HFF-Myc (cell line): ENCODE measurements at regions not wholly inside any gene's neighbourhood (a gene's known extent, or its start where the extent isn't known, plus 50 kb on each side); places are given as distances from the start of the nearest gene placed in this dataset.

Source experiments
- DNase-seq: peaks from one replicate; pipeline ENCODE4 v3.0.0-alpha.2; 2011; ENCODE audit warnings: low read depth; ENCODE audit errors: extremely low read depth
- H3K4me3 ChIP-seq: replicated peaks from 2 replicates; pipeline ENCODE4 v1.5.1; 2011; ENCODE audit warnings: low read depth, mild to moderate bottlenecking, control low read depth, low read length
- TF ChIP-seq, protein P1 (sequence below): IDR thresholded peaks from 2 replicates; pipeline ENCODE4 v1.5.1; 2012; ENCODE audit warnings: mild to moderate bottlenecking, low read depth, low read length, control low read depth; ENCODE audit errors: missing control alignments

DNA sequence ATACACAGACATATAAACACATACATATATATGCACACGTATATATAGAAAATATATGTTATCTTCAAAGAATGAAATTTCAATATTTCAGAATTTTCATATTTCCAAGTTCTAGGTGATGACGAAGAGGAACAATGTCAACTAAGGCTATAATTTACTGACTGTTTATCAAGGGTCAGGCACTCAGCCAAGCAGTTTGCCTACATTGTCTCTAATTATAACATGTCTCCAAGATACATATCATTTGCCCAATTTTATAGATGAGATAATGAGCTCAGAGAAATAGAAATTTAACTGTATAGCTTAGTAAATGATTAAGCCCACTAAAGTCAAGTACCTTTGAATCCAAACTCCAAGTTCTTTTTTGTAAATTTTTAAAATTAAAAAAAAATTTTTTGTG is 99.9 kb upstream of the PLSCR4 start:
- TF ChIP-seq, protein P1, sequence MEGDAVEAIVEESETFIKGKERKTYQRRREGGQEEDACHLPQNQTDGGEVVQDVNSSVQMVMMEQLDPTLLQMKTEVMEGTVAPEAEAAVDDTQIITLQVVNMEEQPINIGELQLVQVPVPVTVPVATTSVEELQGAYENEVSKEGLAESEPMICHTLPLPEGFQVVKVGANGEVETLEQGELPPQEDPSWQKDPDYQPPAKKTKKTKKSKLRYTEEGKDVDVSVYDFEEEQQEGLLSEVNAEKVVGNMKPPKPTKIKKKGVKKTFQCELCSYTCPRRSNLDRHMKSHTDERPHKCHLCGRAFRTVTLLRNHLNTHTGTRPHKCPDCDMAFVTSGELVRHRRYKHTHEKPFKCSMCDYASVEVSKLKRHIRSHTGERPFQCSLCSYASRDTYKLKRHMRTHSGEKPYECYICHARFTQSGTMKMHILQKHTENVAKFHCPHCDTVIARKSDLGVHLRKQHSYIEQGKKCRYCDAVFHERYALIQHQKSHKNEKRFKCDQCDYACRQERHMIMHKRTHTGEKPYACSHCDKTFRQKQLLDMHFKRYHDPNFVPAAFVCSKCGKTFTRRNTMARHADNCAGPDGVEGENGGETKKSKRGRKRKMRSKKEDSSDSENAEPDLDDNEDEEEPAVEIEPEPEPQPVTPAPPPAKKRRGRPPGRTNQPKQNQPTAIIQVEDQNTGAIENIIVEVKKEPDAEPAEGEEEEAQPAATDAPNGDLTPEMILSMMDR = no peak
- DNase-seq = no peak
- H3K4me3 ChIP-seq = no peak overlapping the region

DNA sequence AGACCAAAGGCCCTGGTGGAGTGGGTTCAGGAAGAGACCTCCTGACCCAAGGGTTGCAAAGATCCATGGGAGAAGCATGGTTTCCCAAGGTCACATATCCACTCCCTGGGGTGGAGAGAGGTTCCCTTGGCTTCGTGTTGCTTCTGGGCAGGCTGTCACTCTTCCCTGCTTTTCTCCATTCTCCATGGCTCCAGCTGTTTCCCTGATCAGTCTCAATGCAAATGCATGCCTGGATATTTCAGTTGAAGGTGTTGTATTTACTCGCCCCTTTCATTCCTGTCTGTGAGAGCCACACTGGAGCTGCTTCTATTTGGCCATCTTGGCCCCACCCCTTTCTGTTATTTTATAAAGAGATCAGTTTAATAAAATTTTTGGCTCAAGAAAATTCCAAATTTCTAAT is 95.0 kb upstream of the PLSCR4 start:
- TF ChIP-seq, protein P1 = no peak
- no peak overlapping the region for H3K4me3 ChIP-seq
- DNase-seq = no peak

DNA sequence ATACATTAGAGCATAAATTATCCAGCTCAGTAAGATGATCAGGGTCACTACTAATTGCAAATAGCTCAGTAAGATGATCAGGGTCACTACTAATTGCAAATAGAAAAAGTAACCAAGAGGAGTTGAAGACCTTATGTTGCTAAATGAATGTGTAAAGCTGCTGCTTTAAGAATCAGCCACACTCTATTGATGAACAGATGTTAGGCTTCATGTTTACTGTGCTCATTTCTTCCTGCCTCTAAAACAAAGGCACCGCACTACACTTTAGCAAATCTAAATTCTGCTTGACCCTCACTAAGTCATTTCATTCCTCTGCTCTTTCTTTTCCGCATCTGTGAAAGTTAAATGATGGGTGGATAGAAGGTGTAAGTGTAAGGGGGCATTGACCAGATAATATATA is 92.6 kb upstream of the PLSCR4 start:
- H3K4me3 ChIP-seq = no peak overlapping the region
- no peak for DNase-seq
- TF ChIP-seq, protein P1 = no peak

DNA sequence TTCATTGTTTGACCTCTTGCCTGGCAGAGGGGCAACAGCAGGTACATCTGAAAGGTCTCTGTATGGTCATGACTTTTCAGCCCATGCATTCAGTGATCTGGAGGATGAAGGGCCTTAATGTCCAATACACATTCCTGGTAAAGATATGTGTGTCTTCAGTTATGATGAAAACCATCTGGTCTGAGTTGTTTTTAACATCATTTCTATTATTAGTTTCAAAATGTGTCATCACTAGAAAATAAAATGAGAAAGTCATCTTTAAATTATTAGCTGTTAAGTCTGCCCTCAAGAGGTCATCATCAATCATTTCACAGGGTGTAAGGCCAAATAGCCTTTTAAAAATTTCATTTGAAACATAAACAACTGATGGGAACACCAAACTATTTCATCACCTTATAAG is 92.1 kb upstream of the PLSCR4 start:
- no peak for DNase-seq
- TF ChIP-seq, protein P1 = no peak
- no peak overlapping the region for H3K4me3 ChIP-seq

DNA sequence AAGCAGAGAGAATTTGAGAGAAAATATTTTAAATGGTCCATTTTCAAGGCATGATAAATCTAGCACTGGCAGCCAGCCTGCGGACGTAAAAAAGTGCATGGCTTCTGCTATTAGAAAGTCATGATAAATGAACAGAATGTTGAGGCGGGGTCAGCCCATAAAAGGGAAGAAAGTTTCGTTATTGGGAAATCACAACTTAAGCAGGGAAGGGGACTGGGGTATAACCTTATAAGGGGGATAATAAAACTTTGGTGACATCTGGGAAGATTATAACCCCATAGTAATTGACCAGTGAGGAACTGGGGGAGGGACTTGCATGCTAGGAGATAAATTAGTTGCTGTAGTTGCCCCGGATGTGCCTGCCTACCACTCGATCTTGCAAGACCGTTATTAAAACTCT is 88.4 kb upstream of the PLSCR4 start:
- TF ChIP-seq, protein P1 = no peak
- H3K4me3 ChIP-seq = no peak overlapping the region
- DNase-seq = no peak

DNA sequence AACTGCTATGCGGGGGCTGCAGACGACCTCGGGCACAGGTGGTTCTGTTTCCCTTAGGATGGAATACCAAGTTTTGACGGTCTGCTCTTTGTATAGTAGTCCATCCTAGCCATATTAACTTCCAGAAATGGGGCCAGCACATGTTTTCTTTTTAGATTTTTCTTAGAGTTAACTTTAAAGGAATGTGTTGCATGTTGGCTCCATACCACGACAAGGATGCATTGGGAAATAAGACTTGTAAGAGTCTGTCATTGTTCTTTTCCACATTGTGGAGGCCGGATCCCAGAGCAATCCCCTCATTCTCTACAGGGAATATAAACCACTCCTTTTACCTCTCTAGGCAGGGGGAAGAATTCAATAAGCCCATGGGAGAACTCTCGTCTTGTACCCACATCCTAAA is 87.1 kb upstream of the PLSCR4 start:
- no peak overlapping the region for H3K4me3 ChIP-seq
- TF ChIP-seq, protein P1 = no peak

DNA sequence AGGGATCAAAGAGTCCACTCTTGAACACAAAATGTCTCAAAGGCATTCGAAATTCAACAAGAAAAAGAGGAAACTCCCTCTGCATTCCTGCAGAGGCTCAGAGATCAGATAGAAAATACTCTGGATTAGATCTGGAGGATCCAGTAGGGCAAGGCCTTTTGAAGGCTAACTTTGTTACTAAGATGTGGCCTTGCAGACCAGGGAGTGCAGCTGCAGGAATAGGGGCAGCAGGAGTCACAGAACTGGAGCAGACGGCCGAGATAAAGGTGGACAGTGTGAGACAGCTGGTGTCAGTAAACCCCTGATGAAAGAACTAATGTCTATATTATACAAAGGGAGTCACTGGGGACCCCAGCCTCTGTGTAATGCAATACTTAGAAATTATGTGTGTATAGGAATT is 84.5 kb upstream of the PLSCR4 start:
- no peak overlapping the region for H3K4me3 ChIP-seq
- DNase-seq = no peak
- TF ChIP-seq, protein P1 = no peak

More for the DNA sequence above, 87.1 kb upstream of the PLSCR4 start:
- DNase-seq = no peak
